CD4-positive, alpha-beta T cell treated with Interleukin-17A for 4 hours (primary cell): ENCODE measurements at regions not wholly inside any gene's neighbourhood (a gene's known extent, or its start where the extent isn't known, plus 50 kb on each side); places are given as distances from the start of the nearest gene placed in this dataset.

Experiments used
- DNase-seq: peaks from one replicate; pipeline ENCODE4 v3.0.0-alpha.2; 2020; ENCODE audit warnings: mixed read lengths

- DNase-seq: no peak
Observed at GRCh38 chr7:25895792-25896171, 256.2 kb upstream of the NFE2L3 start.

GRCh38 chr7:25897261-25897782 is 254.7 kb upstream of the NFE2L3 start:
- DNase-seq: no peak

- DNase-seq: no peak
Observed at GRCh38 chr7:25900245-25900644, 251.8 kb upstream of the NFE2L3 start.

- no peak for DNase-seq
Observed at GRCh38 chr7:25900877-25901276, 251.1 kb upstream of the NFE2L3 start.

- DNase-seq: no peak
Observed at GRCh38 chr7:25901658-25902057, 250.3 kb upstream of the NFE2L3 start.

- DNase-seq: no peak
Observed at GRCh38 chr7:25906003-25906402, 246.0 kb upstream of the NFE2L3 start.

GRCh38 chr7:25906760-25907159 is 245.2 kb upstream of the NFE2L3 start:
- DNase-seq: no peak

- no peak for DNase-seq
Observed at GRCh38 chr7:25907214-25907613, 244.8 kb upstream of the NFE2L3 start.

GRCh38 chr7:25907731-25908130 is 244.3 kb upstream of the NFE2L3 start:
- no peak for DNase-seq

GRCh38 chr7:25908154-25908949 is 243.6 kb upstream of the NFE2L3 start:
- no peak for DNase-seq

- no peak for DNase-seq
Observed at GRCh38 chr7:25911738-25912607, 240.0 kb upstream of the NFE2L3 start.

GRCh38 chr7:25913598-25914224 is 238.3 kb upstream of the NFE2L3 start:
- no peak for DNase-seq

GRCh38 chr7:25918731-25919130 is 233.3 kb upstream of the NFE2L3 start:
- no peak for DNase-seq

GRCh38 chr7:25922296-25922695 is 229.7 kb upstream of the NFE2L3 start:
- no peak for DNase-seq

GRCh38 chr7:25923741-25924460 is 228.1 kb upstream of the NFE2L3 start:
- DNase-seq: no peak

GRCh38 chr7:25926009-25926408 is 226.0 kb upstream of the NFE2L3 start:
- DNase-seq: no peak

GRCh38 chr7:25926451-25926850 is 225.5 kb upstream of the NFE2L3 start:
- no peak for DNase-seq

- DNase-seq: no peak
Observed at GRCh38 chr7:25926891-25927625, 224.9 kb upstream of the NFE2L3 start.

GRCh38 chr7:25927626-25927978 is 224.4 kb upstream of the NFE2L3 start:
- DNase-seq: no peak

GRCh38 chr7:25928549-25929330 is 223.3 kb upstream of the NFE2L3 start:
- DNase-seq: no peak

- DNase-seq: no peak
Observed at GRCh38 chr7:25929448-25929847, 222.6 kb upstream of the NFE2L3 start.
